NCI-H128 (cell line): ENCODE measurements at regions not wholly inside any gene's neighbourhood (a gene's known extent, or its start where the extent isn't known, plus 50 kb on each side); places are given as distances from the start of the nearest gene placed in this dataset.
"Not testable (repeated sequence)": the region's sequence is repeated elsewhere in the genome, so short reads cannot be mapped to it uniquely, and the experiment has no call there.

Experiments
- DNase-seq: peaks from one replicate; lab custom pipeline; 2025; ENCODE audit not compliant: unreplicated experiment; lab: John Stamatoyannopoulos, UW

DNA sequence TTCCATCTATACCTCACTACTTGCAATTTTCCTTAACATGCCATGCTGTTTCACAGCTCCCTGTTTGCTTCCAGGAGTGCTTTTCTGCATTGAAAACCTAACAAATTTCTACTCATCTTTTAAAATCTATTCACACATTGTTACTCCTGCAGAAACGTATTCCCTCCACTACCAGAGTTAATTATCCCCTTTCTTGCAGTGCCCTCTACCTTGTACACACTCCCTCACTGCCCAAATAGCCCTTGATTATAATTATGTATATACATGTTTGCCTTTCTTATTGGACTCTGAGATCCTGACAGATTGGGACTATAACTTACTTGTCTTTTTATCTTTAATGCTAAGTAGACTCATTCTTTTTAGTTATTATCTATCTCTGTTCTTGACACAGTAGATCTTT is 325.0 kb downstream of the OXSM start:
- DNase-seq: no peak

DNA sequence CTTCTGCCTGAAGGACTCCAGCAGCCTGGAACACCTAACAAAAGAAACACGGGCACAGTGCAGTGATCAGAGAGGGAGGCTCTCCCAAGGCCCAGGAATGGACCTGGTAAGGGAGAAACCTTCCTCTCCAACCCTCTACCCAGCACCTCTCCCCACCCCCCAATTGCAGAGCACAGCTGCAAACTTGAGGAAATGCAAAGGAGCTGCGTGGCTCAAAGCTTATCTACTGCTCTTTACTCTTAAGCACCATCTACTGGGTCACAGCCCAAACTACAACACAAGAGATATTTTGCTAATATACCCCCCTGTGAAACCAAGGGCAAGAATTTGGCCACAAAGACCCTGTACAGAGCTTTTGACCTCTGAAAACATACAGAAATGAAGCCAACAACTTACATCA is 328.3 kb downstream of the OXSM start:
- DNase-seq: no peak

DNA sequence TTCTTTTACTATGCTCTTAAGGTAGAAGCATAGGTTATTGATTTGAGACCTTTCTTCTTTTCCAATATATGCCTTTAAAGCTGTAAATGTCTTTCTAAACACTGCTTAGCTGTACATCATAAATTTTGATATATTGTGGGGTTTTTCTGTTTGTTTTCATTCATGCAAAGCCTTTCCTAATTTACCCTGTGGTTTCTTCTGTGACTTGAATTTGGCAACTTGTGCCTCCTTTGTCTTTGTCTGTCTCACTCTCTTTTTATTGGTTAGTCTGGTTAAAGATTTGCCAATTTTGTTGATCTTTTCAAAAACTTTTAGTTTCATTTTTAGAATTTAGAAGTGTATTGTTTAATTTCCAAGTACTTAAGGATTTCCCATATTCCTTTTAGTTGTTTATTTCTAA is 343.1 kb downstream of the OXSM start:
- DNase-seq: no peak

DNA sequence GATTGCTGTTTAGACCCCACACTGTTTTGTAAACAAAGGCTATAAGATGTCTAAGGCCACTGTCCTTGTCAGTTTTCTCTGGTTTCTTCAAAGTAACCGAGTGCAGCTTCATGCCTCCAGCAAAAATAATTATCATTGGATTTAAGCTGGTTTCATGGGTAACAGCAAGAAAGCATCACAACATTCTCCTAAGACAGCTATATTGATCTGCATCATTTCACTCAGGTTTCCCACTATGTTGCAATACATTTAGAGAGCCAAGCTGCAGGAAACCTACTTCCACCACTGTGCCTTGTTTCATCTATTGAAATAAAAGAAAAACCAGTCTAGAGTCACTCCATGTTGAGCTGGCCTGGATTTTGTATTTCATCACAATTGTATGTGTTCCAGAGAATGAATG is 351.4 kb downstream of the OXSM start:
- no peak for DNase-seq

DNA sequence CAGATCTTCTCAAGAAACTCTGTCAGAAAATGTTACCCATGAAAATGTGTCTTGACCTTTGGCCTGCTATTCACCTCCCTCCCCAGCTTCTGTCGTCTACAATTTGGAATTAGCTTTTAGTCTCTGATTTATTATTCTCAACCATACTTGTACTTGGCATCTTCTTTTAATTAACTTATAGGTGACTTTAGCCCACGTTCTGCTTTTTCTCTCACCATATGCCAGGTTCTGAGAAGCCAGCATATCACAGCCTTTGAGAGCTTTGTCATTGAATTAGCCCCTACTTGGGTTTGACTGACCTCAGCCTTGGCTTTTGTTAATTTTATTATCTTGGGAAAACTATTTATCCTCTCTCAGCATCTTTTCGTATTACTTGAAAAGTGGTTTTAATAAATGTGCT is 355.9 kb downstream of the OXSM start:
- no peak for DNase-seq

DNA sequence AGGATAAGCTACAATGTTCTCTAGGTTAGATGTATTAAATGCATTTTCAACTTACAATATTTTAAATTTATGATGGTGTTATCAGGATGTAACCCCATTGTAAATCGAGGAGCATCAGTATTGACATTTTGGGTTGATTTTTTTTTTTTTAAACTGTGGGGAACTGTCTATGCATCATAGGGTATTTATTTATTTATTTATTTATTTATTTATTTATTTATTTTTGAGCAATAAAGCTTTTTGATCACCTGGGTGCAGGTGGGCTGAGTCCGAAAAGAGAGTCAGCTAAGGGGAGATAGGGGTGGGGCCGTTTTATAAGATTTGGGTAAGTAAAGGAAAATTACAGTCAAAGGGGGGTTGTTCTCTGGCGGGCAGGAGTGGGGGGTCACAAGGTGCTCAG is 367.5 kb downstream of the OXSM start:
- not testable (repeated sequence) for DNase-seq

DNA sequence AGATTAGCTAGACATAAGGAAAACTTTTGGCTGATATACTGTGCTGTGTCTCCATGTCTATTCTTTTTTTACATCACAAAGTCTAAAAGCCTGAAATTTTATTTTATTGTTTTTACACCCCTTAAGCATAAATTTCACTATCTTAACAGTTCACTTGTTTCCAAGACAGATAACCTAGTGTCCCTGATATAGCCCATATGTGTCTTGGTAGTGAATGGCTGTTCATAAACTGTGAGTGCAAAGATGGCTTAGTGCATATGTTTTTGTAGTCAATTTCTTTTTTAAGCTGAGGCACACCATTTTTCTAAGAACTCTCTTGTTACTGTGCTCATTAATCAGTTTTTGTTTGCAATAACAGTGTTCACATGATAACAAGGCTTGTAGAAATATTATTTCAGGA is 381.1 kb downstream of the OXSM start:
- no peak for DNase-seq

DNA sequence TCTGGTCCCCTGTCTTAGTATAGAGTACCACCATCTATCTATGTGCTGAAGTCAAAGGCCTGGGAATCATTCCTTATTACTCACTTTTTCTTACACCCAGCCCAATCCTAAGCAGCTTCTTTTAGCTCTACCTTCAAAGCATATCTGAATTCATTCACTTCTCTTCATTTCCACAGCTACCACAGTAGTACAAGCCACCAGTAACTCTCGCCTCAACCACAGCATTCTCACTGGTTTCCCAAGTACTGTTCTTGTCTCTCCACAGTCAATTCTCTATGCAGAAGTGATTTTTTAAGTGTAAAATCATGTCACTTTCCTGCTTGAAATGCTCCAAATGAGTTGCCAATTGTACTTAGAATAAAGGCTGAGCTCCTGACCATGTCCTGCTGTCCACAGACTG is 401.7 kb downstream of the OXSM start:
- no peak for DNase-seq

DNA sequence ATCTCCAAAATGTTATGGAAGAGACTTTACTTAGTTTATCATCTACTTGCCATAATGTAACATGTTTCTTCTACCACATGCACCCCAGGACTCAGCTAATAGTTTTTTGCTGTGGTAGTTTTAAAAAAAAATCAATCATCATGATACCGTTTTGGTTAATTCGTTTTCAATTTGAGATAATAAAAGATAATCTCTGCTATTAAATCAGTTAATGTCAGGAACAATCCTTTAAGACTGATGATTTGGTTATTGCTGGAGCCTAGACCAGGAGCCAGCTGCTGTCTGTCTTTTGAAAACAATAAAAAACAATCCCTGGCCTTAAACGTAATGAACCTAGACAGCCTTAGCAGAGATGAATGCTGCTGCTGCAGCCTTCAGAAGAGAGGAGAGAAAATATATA is 403.7 kb downstream of the OXSM start:
- DNase-seq: no peak

DNA sequence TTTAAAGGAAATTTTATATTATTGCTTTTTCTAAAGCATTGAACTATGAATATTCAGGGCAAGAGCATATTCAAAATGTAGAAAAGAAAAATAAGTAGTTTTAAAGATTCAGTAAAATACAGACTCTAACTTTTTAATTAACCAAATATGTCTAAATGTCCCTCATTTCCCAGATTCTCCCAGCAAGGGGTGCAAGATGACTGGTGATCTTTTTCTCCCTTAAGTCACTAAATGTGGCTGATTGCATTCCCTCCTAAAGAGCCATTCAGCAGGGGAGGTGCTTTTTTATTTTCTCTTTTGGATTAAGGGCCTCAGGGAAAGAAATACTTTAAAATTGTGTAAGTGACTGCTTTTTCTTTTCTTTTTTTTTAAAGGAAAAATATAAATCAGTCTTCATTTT is 406.9 kb downstream of the OXSM start:
- no peak for DNase-seq

DNA sequence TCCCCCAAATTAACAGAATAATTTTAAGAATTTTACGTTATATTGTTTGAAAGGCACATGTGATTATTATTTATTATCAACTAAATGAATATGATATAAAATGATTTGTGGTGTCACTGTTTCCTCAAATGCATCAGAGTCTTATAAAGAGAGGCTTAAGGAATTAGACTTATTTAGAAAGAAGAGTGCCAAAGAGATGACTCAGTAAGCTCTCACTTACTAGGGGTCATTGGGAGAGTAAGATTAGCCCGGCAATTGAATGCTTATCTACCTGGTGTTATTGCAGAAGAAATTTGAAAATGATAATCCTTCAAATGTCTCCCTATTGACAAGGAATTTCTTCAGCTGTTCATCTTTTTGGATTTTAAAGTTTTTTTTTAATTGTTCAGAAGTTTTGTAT is 408.7 kb downstream of the OXSM start:
- no peak for DNase-seq

DNA sequence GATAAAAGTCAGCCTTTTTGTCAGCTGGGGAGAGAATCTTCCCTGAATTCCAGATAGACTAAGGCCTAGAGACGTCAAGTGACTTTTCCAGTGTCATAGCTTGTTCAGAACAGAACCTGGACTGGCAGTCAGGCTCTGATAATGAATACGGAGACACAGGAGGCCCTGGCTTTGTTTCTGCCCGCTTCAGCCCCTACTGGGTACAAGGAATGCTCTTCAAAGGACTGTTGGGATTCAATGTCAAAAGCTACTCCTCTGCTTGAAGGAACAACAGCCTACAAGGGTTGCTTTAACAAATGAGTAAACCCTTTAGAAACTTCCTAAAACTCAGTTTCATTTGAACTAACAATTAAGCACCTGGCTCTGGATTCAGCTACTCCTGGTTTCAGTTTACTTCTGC is 412.3 kb downstream of the OXSM start:
- DNase-seq: no peak

DNA sequence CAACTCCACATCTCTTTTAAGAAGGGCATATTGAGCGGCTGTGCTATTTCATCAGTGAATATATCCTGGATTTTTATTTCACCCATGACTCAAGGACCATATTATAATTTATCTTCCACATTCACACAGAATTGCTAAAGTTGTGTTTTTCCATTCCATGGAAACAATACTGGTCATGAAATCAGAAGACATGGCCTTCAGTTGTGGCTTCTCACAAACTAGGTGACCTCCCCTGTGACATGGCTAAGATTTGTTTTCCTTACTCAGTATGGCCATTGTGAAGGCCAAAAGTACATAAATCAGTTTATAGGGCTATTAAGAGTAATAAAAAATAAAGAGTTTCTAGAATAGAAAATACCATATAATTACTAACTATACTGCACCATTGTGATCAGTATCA is 415.6 kb downstream of the OXSM start:
- no peak for DNase-seq

DNA sequence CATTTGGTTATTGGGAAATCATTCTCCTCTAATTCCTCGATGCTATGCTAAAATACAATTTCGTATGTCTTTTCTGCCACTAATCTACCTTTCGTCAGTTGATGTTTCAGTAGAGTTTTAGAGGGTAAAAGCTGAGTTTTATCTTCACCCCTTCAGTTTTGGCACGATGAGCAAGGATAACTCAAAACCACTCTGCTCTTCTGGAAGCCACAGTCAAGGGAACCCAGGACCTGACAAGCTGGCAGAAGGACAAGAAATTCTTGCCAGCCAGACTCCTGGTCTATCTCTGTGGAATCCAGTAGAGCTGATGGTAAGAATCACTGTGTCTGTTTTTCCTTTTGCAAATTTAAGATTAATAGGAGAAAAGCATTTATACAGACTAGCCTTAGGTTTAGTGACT is 414.4 kb upstream of the LRRC3B start:
- no peak for DNase-seq

DNA sequence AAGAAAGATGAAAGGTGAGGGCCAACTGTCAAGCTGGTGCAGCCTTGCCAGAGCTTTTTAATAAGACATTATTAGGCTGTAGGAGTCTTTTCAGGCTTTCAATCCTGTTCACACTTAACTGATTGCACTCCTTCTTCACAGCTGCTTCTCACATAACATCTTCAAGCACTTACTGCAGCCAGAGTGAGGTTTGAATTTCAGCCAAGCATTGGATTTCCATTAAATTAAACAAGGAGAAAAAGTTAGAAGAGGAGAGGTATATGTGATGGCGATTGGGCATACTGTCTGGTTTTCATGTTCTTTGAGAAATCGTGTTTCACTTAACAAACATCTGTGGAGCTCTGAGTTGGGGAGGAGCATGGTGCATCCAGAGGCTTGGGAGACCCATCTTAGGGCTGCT is 392.8 kb upstream of the LRRC3B start:
- DNase-seq: no peak

DNA sequence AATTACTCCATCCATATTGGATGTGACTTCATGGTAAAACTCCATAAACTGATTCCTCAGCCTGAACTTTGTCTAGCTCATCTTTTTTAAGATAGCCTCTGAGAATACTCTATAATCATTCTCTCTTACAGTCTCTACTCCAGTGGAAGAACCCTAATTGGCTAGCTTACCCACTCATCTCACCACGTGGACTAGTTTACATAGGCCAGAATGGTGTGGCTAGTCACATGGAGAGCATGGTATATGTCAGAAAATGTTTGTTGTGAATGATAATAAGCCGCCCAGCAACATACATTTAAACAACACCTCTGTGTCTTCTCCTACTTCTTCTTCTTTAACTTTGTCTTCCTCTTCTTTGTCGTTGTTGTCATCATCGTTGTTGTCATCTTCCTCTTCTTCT is 389.2 kb upstream of the LRRC3B start:
- DNase-seq: no peak

DNA sequence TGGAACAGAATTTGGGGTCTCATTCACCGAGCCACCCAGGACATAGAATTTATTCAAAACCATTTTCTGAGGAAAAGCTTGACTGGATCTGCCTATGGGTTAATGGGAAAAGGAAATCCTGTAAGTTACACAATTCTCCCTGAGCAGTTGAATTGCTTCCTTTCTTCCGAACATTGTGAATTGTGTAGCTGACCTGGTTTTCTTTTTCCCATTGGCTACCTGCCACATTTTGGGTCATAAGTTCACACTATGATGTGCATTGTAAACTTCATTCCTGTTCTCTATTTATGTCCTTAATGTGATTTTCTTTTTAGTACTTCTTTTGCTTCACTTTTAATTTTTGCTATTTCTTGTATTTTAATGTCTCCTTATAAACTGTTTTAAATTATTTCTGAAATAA is 386.0 kb upstream of the LRRC3B start:
- no peak for DNase-seq

DNA sequence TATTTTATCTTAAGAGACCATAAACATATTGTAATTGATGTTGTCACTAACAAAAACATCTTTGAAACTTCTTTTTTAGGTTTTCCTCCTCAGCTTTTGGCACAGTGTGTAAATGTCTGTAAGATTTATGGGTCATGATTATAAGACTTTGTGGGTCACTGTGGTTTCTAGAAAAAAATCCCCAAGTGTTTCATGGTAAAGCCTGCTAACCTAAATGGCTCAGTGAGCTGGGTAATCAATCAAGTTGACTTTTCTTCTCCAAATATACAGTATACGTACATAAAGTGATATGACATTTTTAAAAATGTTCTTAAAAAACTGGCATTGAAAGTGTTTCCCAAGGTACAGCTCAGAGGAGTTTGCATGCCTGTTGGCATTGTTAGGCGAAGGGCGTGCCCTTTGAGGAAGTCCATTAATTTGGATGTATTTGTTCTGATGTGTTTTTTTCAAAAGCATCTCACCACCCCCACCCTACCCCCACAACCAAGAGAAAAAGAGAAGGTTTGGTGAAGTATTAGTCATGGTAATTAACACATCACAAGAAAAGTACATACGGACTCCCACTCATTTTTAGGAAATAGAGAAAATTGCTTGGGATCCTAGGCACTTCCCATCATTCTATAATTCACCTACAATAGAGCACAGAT is 385.4 kb upstream of the LRRC3B start:
- DNase-seq: no peak

DNA sequence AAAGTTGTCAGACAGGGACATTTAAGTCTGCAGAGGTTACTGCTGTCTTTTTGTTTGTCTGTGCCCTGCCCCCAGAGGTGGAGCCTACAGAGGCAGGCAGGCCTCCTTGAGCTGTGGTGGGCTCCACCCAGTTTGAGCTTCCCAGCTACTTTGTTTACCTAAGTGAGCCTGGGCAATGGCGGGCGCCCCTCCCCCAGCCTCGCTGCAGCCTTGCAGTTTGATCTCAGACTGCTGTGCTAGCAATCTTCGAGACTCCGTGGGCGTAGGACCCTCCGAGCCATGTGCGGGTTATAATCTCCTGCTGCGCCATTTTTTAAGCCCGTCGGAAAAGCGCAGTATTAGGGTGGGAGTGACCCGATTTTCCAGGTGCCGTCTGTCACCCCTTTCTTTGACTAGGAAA is 378.0 kb upstream of the LRRC3B start:
- not testable (repeated sequence) for DNase-seq

DNA sequence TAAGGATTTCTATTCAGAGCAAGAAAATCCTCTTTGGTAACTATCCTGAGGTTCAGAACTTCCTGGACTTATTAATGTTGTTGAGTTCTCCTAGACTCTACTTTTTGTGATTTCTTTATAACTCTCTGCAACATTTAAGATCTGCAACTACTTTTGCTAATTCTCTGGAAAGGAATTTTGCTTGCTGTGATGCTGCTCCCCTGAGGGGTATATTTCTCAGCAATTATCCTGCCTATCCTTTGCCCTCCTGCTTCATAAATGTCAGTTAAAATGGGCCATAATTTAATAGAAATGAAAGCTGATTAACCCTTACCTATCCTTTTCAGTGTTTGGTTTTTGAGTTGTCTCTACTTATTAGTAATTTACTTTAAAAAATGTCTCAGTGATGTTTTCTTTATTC is 377.3 kb upstream of the LRRC3B start:
- DNase-seq: no peak

DNA sequence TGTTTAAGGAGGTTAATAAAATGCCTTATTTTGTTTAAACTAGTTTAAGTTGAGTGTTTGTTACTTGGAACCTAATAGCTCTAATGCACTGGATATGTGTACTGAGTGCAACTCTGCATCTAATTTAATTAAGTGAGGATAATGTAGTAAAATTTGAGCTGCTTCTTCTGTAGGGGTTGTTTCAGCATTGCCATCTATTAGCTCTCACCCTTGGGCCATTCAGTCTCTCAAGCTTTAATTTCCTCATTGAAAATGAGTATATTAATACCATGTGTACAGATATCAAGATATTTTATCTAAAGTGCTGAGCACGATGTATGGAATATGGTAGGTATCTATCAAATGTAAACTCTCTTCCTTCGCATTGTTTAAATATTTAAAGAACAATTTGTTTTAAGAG is 375.7 kb upstream of the LRRC3B start:
- no peak for DNase-seq

DNA sequence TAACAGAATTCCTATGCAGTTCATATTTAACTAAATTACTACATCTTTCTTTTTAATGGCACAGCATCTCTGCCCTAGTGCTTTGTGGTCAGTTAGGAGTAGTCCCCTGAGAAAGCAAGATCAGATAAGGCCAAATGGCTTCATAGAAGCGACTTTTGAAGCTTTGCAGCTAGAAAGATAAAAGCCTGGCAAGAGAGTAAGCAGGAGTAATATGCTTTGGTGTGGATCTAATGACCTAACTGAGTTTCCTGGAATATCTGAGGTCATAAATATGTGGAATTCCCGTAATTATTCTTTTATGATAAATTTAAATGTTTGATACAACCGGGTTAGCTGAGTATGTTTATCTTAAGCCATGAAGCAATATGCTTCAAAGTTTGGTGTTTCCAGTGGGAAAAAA is 374.9 kb upstream of the LRRC3B start:
- no peak for DNase-seq

DNA sequence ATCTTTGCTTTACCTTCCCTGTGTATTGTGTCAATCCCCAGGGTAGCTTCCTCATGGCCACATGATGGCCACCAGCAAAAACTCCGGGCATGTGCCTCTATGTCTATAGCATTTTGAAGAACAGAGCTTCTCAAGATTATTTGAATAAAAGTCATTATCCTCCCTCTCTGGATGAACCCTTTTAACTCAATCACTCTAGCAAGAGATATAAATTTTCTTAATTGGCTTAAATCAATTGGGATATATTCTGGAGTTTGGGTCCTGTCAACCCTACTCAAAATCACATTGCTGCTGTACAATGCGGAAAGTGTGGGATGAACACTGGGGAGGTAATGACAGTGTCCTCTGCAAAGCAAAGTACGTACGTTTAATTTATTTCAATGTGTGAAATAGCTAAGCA is 370.6 kb upstream of the LRRC3B start:
- DNase-seq: no peak

DNA sequence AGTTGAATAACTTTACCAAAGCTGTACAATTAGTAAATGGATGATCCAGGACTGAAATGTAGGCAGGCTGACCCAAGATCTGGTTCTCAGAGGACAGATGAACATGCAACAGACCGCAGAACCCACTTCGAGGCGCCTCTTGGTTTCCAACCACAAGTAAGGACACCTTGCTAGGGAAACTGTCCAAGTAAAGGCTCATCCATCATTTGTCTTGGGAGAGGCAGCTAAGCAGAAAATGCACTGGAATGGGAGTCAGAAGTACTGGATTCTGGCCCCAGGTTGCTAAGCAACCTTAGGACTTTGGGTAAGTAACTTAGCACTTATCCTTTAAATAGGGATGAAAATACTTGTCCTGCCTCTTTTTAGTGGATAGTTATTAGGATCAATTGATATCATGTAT is 366.3 kb upstream of the LRRC3B start:
- DNase-seq: no peak
